Suprapubic skin (tissue), 4 donors: ENCODE measurements at regions not wholly inside any gene's neighbourhood (a gene's known extent, or its start where the extent isn't known, plus 50 kb on each side); places are given as distances from the start of the nearest gene placed in this dataset.

ENCODE experiments used
- EP300 ChIP-seq: sonication (generic); formaldehyde crosslinking; IDR thresholded peaks from one replicate; pipeline ENCODE4 v1.6.1; 2017; ENCODE audit warnings: antibody characterized with exemption
- POLR2A ChIP-seq, 2 donors: fragments of 450-650 bp; IDR thresholded peaks; one replicate each; pipeline ENCODE4 v1.6.1; 2017; ENCODE audit warnings: antibody characterized with exemption in 2 of 2, mild to moderate bottlenecking in 2 of 2, moderate library complexity in 2 of 2
- POLR2AphosphoS5 ChIP-seq, 3 donors: sonication (generic); formaldehyde crosslinking; IDR thresholded peaks; one replicate each; pipeline ENCODE4 v1.6.1; 2017; ENCODE audit warnings: antibody characterized with exemption in 3 of 3
- TF ChIP-seq, protein P1 (sequence below), 2 donors: fragments of 200-600 bp in 1 of 2; fragments of 450-650 bp in 1 of 2; sonication (generic) in 1 of 2; IDR thresholded peaks; one replicate each; pipeline ENCODE4 v1.5.1; 2016 to 2019; ENCODE audit warnings: antibody characterized with exemption in 2 of 2, mild to moderate bottlenecking in 1 of 2, moderate library complexity in 1 of 2

DNA sequence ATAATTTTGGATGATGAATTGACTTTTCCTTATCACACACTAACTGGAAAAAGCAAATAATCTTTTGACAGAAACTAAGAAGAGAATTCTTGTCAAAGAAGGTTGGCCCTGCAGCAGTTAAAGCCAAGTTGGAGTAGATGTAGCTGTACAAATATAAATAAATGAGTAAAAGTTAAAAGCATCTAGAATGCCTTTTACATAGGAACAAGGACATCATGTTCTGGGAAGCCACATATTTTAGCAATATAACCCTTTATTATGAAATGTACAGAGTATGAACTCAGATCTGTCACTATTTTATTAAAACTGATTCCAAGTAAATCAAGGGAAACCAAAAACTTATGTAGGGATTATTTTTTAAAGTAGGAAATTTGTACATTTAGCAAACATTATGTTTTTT, 269.4 kb upstream of the FAT4 start:
- TF ChIP-seq, protein P1, sequence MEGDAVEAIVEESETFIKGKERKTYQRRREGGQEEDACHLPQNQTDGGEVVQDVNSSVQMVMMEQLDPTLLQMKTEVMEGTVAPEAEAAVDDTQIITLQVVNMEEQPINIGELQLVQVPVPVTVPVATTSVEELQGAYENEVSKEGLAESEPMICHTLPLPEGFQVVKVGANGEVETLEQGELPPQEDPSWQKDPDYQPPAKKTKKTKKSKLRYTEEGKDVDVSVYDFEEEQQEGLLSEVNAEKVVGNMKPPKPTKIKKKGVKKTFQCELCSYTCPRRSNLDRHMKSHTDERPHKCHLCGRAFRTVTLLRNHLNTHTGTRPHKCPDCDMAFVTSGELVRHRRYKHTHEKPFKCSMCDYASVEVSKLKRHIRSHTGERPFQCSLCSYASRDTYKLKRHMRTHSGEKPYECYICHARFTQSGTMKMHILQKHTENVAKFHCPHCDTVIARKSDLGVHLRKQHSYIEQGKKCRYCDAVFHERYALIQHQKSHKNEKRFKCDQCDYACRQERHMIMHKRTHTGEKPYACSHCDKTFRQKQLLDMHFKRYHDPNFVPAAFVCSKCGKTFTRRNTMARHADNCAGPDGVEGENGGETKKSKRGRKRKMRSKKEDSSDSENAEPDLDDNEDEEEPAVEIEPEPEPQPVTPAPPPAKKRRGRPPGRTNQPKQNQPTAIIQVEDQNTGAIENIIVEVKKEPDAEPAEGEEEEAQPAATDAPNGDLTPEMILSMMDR (IDR thresholded peaks at IDR 0.05), result no peak
- TF ChIP-seq POLR2A (IDR thresholded peaks at IDR 0.05) (no peak), POLR2AphosphoS5 (IDR thresholded peaks at IDR 0.05) (no peak), EP300 (no peak)
